Kidney tubule cell (primary cell): ENCODE measurements at regions not wholly inside any gene's neighbourhood (a gene's known extent, or its start where the extent isn't known, plus 50 kb on each side); places are given as distances from the start of the nearest gene placed in this dataset.

Experiments used
- DNase-seq: peaks from one replicate; pipeline ENCODE4 v3.0.0-alpha.2; 2018; ENCODE audit warnings: low spot score

DNA sequence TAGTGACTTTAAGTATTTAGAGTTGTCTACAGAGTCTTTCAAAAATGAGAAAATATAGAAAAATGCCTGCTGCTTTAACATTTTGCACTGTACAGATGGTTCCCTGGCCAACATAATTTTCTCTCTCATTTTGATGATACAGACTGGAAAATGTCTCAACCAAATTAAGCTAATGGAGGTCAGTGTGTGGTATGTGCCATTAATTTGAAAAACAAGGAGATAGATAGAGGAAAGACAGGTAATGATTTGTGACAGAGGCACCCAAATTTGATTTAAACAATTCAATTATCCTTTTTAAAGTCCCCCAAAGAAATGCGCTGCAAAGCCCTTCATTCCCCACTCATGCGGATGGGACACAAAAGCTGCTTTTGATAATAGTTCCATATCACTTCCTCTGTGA lies 140.0 kb downstream of the ASCL1 start:
- DNase-seq = no peak

DNA sequence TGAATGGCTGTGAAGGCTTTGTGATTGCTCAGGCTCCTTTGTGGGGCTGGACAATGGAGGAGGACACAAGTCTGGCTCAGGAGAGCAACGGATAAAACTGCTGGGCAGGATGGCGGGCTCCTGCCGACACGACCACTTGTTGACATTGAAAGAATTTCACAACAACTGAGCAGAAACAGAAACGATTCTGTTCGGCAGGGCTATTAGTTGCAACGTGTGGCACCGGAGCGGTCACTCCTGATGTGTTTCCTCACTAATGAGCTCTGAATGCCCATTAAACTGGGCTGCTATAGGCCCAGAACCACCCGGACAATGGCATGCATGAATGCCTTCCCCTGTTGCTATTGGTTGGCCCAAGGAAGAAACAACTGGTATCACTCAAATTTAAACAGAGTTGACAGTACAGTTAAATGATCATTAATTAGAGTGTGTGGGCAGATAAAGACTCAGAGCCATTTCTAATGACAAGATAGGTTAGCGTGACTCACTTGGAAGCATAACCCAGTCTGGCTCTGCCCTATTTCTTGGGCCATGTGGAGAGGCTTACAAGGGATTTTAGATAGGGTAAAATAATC lies 142.9 kb downstream of the ASCL1 start:
- DNase-seq = no peak

DNA sequence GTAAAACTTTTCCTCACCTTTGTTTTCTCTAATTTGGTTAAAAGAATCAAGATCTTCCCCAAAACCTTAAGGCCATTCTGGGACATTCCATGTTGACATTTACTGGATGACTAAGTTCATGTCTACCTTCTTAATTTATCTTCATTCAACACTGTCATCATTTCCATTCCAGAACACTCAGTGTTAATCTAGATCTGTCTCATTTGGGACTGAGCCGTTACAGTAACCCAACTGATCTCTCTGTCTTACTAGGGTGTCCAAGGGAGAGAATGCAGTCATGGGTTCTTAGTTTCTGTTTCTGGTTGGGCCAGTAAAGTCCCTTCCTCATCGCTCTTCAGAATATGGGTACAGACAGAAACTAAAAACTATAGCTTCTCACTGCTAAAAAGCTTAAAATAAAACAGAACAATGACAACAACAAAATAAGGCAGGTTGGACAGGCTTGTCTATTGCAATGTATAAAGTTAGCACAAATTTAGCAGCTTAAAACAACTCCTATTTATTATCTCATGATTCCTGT lies 144.8 kb downstream of the ASCL1 start:
- DNase-seq = no peak

GRCh38 chr12:103105971-103106597 lies 148.6 kb downstream of the ASCL1 start:
- no peak for DNase-seq

GRCh38 chr12:103109861-103110260 lies 152.4 kb downstream of the ASCL1 start:
- DNase-seq = no peak

GRCh38 chr12:103114296-103115055 lies 157.0 kb downstream of the ASCL1 start:
- no peak for DNase-seq

- DNase-seq = no peak
Measured at GRCh38 chr12:103128862-103129501, 171.5 kb downstream of the ASCL1 start.

DNA sequence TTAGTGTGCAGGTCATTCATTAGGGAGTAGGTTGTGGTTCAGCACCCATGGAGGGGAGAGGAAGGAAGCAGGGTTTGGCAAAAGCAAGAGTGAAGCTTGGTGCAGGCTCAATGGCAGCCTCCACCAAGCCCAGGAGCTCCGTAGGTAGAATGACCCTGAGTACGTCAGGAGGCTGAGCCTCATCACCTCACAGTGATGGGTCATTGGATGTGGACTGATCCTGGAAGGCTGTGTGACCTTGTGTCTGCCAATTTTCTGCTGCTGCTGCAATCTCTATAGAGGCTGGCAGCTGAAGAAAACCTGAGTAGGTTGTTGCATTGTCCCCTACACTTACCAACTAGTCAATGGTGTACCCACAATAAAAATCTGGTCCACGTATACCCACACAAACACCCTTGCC lies 173.1 kb downstream of the ASCL1 start:
- DNase-seq = no peak

DNA sequence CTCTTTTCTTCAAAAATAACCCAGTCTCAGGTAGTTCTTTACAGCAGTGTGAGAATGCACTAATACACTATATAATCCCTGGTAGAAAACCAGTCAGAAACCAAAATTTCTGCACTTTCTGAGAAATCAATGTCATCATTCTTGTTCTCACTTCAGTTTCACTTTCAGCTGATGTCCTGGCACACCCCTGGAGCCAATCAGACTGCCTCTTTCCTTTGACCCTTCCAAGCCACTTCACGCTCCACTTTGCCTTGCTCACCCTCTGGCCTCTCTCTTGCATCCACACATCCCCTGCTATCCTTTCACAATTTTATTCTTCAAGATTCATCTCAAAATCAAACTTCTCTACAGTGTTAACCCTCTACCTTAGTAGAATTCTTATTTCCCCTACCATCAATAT lies 181.1 kb downstream of the ASCL1 start:
- DNase-seq = no peak

DNA sequence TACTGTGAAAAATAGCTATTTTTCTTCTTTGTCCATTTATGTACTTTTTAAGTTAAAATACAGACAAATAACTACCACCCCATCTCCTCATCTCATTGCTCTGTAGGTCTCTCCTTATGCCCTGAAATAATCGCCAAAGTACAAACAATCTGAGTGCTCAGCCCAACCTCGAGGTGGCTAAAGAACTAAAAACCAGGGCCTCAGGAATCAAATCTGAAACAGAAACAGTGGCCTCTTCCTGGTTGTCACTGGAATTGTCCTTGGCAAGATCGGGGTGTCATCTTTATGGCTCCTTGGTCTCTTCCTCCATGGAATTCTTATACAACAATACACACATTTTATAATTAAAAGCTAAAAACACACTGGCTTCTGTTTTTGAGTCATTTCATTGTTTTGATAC lies 182.4 kb downstream of the ASCL1 start:
- DNase-seq = no peak

- no peak for DNase-seq
Measured at GRCh38 chr12:103140286-103140685, 182.8 kb downstream of the ASCL1 start.

DNA sequence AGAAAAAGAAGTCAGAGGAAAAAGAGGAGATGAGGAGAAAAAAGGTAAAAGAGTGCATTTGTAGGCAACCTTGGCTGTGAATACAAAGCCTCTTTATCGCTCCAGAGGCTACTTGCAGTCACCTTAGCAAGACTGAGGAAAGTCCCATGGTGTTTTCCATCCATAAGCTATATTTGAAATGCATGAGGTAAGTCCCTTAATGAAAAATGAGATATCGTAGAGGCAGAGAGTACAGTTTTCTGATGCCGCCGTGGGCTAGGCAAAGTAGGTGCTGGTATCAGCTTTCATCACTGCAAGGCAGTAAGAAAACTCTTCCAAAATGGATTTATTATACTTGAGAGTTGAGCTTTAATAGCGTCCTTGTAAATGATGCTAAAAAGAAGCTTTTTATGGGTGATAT lies 186.8 kb downstream of the ASCL1 start:
- no peak for DNase-seq

- DNase-seq = no peak
Measured at GRCh38 chr12:103160622-103161021, 203.1 kb downstream of the ASCL1 start.

DNA sequence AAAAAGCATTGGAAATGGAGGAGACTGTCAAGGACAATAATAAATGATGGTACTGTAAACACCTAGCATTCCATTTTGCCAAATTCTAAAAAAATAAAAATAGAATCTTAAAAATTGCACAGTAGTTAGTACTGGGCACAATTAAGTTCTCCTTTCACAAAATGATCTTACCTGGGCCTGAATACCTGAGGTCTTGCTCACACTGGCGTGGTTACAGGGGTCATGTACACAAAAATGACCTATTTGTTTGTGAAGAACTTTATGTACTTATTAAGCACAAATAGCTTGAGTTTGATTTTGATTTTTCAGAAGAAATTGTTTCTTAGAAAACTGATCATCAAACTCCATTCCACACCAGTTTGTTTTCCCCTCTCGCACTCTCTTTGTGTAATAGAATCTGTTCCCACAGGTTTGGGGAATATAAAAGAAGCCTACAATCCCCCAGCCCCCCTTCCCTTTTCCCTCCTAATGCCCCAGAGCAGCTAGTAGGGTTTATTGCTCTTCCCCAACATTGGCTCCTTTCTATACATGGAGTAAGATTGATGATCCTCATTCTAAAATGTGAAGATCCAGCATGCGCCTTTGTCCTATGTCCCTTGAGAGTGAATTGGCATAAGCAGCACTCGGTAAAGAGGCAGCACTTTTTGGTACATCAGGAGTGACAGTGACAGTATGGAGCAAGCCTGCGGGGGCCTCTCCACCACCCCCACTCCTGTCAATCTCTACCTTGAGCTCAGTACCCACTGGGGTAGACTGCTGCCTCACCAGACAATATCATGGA lies 204.3 kb downstream of the ASCL1 start:
- no peak for DNase-seq

DNA sequence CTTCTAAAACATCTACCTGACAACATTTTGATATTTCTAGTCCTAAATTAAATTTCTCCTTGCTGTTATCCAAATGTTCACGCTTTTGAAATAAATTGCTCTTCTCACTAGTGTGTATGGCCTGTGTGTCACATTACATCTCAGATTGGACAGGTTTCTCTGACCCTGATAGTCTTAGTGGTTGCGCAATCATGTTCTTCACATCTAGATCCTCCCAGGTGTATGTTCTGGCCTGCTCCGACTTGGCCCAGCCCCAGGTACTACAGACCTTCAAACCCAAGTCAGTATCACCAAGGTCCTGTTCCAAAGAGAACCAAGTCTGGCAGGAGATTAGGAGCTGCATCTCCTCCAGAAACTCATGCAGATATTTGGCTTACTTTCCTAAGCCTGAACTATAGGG lies 209.5 kb downstream of the ASCL1 start:
- DNase-seq = no peak

- no peak for DNase-seq
Measured at GRCh38 chr12:103172447-103173112, 215.1 kb downstream of the ASCL1 start.

GRCh38 chr12:103175625-103176024 lies 218.2 kb downstream of the ASCL1 start:
- no peak for DNase-seq

DNA sequence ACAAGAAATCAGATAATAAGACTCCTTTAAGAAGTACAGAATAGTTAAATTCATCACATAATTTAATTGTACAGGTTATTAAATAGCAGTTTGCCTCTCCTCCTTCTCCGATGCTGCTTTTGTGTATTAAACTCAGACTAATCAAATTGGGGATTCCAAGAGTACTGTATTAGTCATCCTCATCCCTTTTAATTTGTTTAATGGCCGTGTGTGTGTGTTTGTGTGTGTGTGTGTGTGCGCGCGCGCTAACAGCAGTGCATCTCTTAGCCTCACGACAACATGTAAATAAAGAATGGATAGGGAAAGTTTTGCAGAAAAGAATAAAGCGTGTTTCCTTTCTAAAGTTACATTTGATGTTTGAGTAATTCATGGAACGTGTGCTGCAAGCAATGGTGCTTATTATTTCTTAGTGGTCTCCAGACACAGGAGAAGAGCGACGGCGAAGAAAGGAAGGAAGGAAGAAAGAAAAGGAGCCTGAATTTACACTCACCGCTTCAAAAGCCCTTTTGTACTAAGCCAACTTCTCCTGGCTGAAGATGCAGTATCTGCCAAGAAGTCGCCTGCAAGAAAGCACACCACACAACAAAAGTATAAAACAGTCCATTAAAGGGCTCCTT lies 220.3 kb downstream of the ASCL1 start:
- no peak for DNase-seq

- no peak for DNase-seq
Measured at GRCh38 chr12:103178366-103179080, 221.0 kb downstream of the ASCL1 start.
